ENCODE measurements at regions not wholly inside any gene's neighbourhood (a gene's known extent, or its start where the extent isn't known, plus 50 kb on each side); places are given as distances from the start of the nearest gene placed in this dataset.

DNA sequence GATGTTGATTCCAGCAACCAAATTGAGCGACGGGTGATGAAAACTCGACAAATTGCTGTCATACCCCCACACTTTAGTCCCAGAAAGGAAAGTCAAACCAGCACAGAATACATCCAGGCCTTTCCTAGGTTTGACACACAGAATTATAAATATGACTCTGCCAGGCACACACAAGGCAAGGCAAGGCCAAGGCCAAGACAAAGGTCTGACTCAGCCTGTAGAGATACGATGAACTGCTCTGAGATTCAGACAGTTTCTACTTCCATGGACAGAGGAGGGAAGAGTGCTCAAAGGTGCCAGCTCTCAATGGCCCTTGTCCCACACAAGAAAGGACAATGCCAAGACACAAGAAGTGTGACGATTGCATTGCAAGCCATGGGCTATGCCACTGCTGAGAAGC, 880.2 kb upstream of the TMEM132C start:
- in situ Hi-C loops (cut with HindIII; ENCODE audit: low pct_unique_long_range_greater_than_20kb, low sequenced_read_pairs): no loop called here
- DNase-seq (ENCODE audit: low read depth, low spot score): no peak

DNA sequence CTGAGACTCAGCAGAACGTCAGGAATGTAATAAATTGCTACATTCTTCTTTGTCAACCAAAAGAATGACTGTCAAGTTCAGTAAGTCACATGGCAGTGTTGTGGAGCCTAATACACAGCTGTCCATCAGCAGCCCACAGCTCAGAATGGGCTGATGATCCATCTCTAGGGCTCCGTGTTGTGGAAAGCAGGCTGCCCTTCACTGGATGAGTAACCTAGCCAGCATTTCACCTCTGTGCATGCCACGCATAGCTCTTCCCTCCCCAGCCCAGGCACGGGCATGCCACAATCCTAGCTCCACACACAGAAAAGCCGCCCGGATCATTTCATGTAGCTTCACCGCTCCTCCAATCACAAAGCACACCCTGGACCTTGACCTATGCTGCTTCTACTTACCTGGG, 878.0 kb upstream of the TMEM132C start:
- in situ Hi-C loops (cut with HindIII; ENCODE audit: low pct_unique_long_range_greater_than_20kb, low sequenced_read_pairs): no loop called here
- no peak for DNase-seq (ENCODE audit: low read depth, low spot score)

DNA sequence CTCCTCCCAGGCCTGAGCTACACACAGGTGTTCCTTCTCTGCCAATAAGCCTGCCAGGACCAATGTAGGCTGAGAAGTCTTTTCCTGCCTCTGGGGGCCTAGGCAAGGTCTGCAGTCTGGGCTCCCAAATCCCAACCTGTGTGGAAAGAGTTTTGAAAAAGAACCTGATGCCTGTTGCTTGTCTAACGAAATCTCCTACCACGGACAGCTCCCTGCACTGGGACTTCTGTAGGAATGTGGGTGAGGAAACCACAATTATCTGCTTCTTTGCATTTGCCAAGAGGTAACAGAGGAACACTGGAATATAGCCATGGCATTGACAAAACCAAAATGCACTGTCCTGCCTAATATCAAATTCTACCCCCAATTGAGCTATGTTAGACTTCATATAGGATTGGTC, 877.0 kb upstream of the TMEM132C start:
- in situ Hi-C loops (cut with HindIII; ENCODE audit: low pct_unique_long_range_greater_than_20kb, low sequenced_read_pairs): no loop called here
- no peak for DNase-seq (ENCODE audit: low read depth, low spot score)

DNA sequence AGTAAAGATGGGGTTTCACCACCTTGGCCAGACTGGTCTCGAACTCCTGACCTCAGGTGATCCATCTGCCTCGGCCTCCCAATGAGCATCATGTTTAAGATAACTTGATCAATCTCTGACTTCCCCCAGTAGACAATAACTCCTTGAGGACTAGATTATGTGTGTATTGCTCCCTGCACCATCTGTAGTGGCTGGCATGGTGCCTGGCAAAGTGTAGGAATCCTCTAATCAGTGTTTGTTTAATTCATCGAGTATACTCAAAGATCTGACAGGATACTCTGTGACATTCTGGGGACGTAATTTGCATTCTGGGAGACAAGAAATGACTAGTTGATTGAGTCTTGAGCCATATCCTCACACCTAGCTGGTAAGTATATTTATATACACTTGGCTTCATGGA, 873.5 kb upstream of the TMEM132C start:
- in situ Hi-C loops (cut with HindIII; ENCODE audit: low pct_unique_long_range_greater_than_20kb, low sequenced_read_pairs): no loop called here
- DNase-seq (ENCODE audit: low read depth, low spot score): no peak

DNA sequence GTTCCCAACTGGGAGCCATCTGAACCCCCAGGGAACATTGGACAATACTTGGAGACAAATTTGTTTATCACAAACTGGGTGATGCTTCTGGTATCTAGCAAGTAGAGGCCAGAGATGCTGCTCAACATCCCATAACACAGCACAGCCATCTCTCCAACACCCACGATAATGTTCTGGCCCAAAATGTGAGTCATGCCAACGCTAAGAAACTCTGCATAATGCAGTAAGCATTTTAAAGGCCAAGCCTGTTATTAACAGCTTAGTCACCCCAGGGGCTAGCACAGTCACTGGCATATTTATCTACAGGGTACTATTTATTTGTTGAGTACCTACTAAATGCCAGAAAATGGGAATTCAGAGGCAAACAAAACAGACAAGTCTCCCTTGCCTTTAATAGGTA, 873.1 kb upstream of the TMEM132C start:
- DNase-seq (ENCODE audit: low read depth, low spot score): no peak
- in situ Hi-C loops (cut with HindIII; ENCODE audit: low pct_unique_long_range_greater_than_20kb, low sequenced_read_pairs): no loop called here

DNA sequence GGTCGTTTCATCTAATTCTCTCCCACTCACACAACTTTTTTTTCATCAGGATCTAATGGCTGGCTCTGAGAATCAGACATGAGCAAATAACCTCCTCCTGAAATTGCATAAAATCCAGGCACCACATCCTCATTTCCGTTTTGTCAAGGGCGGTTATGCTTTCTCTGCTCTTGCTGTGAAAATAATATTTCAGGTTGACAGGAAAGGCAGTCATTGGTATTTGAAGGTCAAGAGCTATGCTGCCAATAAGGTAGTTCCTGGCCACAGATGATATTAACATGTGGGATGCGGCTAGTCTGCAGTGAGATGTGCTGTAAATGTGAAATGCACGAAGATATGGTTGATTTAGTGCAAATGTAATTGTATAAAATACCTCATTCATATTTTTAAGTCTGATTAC, 870.2 kb upstream of the TMEM132C start:
- DNase-seq (ENCODE audit: low read depth, low spot score): no peak
- in situ Hi-C loops (cut with HindIII; ENCODE audit: low pct_unique_long_range_greater_than_20kb, low sequenced_read_pairs): no loop called here

DNA sequence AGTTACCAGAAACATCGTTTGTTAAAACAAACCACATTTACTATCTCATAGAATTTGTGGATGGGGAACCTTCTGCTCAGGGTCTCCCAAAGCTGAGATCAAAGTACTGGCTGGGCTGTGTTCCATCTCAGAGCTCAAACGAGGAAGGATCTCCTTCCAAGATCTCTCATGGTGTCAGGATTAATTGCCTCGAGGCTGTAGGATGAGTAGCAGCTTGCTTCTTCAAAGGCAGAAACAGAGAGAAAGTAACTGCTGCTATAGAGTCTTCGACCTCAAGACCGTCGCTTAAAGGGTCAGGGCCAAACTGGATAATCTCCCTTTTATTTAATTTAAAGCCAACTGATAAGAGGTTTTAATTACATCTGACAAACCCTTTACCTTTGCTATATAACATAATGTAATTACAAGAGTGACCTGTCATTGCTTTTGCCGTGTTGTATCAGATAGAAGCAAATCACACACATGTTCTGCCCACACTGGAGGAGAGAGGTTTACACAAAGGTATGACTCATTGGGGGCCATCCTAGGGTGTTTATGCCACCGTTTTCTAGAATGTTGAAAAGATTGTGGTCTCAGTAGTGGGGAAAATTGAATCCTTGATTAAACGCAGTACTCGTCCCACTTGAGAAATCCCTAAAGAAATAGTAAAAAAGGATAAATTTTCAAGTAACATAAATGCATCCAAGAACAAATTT, 868.8 kb upstream of the TMEM132C start:
- DNase-seq (ENCODE audit: low read depth, low spot score): no peak
- in situ Hi-C loops (cut with HindIII; ENCODE audit: low pct_unique_long_range_greater_than_20kb, low sequenced_read_pairs): no loop called here

DNA sequence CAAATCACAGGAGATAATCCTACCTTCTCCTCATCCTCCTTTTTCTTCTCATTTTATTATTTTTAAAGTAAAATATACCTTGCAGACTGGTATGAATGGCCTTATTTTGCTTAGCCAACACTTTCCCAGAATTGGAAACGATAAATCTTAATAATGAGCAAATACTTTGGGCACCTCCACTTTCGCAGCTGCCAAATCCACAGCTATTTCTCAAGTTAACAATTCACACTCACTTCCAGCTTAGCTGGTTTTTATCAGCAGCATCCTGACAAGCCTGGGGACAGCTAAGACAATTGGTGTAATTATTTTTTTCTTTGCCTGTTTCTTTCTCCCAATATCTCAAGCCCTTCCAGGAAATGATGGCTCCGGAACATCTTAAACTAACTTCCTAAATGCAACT, 867.5 kb upstream of the TMEM132C start:
- DNase-seq (ENCODE audit: low read depth, low spot score): no peak
- in situ Hi-C loops (cut with HindIII; ENCODE audit: low pct_unique_long_range_greater_than_20kb, low sequenced_read_pairs): no loop called here

DNA sequence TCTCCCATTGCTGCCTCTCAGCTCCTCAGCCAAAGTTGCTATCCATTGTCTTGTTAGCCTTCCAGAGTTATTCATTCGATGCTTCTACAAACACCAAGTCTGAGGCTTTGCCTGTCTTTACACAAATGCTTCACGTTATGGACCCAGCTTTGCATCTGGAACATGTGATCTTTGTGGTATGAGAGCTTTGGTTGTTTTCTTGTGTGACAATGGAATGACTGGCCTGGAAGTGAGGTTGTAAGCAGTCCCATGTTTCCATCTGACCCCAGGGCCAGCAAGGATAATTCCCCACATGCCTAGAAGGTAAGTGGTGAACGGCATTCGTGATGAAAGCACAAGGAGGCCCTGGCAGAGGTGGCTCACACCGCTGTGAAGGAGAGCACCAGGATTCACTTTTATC, 866.7 kb upstream of the TMEM132C start:
- in situ Hi-C loops (cut with HindIII; ENCODE audit: low pct_unique_long_range_greater_than_20kb, low sequenced_read_pairs): no loop called here
- no peak for DNase-seq (ENCODE audit: low read depth, low spot score)

DNA sequence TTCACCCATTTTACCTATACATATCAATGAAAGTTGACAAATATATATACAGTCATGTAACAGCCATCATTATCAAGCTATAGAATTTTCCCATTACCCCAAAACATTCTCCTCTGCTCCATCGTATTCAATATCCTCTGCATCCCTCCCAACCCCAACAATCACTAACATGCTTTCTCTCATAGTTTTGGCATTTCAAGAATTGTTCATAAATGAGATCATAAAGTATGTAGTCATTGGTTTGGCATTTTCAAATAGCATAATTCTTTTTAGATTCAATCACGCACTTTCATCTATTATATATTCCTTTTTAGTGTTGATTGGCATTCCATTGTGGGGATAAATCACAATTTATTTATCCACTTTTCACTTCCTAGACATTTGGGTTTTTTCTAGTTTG, 866.0 kb upstream of the TMEM132C start:
- no peak for DNase-seq (ENCODE audit: low read depth, low spot score)
- in situ Hi-C loops (cut with HindIII; ENCODE audit: low pct_unique_long_range_greater_than_20kb, low sequenced_read_pairs): no loop called here

DNA sequence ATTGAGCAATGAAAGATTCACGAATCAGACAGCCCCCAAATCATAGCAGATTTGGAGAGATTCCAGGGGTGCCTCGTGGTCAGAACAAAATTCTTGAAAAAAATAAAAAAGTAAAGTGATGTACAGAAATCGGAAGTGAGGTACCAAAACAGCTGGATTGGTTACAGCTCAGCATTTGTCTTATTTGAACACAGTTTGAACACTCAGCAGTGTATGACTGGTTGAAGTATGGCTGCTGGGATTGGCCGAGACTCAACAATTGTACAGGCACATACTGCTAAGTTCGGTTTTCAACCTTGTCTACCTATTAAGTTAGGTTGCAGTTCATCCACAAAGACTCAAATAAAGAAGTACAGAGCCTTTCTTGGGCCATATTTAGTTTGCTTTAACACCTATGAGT, 865.4 kb upstream of the TMEM132C start:
- in situ Hi-C loops (cut with HindIII; ENCODE audit: low pct_unique_long_range_greater_than_20kb, low sequenced_read_pairs): no loop called here
- no peak for DNase-seq (ENCODE audit: low read depth, low spot score)

DNA sequence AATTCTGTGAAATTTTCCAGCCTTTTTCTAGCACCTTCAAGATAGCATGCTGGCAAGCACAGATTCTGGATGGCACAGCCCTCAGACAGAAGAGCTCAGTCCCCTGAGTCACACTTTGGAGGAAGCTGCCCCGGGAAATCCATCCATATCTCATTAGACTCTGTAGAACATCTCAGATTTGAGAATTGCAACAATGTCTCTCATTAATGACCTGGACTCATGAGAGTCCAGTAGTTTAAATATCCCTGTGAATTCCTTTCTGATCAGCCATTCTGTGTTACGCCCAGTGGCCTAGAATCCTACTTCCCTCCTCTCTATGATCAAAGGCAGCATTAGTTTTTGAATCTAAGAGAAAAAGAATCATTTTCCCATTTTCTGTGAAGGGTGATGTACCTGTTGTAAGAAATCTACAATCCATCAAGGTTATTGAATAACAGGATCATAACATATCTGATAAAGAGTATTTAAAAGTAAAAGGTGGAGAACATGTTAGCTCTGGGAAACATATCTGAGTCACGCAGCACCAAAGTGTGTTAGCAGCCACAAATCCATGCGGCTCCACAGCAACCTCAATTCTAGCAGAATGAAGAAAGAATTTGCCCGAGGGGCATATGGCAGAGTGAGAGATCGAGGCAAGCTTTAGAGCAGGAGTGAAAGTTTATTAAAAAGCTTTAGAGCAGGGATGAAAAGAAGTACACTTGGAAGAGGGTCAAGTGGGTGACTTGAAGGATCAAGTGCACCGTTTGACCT, 855.6 kb upstream of the TMEM132C start:
- in situ Hi-C loops (cut with HindIII; ENCODE audit: low pct_unique_long_range_greater_than_20kb, low sequenced_read_pairs): no loop called here
- no peak for DNase-seq (ENCODE audit: low read depth, low spot score)

DNA sequence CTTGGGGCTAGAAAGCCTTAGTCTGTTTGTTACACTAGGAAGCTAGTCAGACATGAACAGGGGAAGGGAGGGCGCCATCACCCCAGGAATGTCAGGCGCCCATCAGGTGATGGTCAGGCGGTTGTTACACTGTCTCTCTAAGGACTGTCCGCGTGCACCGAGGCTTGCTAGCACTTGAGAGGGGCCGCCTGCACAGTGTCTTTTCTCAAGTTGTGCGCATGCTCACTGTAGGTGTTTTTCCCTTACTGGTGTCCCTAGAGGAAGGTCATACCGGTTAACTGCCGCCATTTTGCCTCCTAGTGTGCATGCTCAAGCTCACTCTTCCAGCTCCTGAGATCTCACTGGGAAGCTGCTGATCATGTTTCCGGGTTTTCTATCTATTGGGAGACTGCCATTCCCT, 855.0 kb upstream of the TMEM132C start:
- DNase-seq (ENCODE audit: low read depth, low spot score): peak; percentile 64
- in situ Hi-C loops (cut with HindIII; ENCODE audit: low pct_unique_long_range_greater_than_20kb, low sequenced_read_pairs): no loop called here

DNA sequence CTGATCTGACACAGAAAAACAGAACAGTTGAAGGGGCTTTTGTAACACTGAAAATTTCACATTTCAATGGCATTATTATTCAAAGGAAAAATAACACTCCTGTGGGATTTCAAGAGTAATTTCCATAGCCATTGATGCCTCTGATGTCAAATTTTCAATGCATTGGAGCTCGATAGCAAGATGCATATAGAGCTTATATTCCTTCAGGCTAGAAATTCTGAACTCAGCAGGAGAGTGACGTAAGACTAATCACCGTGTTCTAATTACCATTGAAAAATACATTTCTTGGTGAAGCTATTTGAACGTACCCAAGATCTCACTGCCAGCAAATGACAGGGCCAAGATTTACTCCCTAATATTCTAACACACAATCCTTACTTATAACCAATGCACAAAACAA, 854.1 kb upstream of the TMEM132C start:
- in situ Hi-C loops (cut with HindIII; ENCODE audit: low pct_unique_long_range_greater_than_20kb, low sequenced_read_pairs): no loop called here
- DNase-seq (ENCODE audit: low read depth, low spot score): no peak

DNA sequence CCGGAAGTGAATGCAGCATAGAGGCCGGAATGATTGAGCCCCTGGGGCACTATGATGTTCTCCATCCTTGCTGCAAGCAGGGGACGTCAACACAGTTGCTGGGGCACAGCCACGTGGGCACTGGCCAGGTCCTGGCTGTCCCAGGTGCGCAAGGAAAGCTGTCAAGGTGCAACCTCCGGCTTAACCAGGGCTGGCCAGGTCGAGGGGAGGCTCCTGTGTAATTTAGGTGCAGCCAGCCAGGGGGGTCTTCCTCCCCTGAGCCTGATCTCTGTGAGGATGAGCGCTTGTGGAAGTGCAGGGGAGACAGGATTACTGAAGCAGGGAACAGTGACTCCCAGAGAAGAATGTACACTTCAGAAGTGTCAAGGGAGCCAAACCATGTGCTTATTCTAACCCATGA, 852.8 kb upstream of the TMEM132C start:
- DNase-seq (ENCODE audit: low read depth, low spot score): no peak
- in situ Hi-C loops (cut with HindIII; ENCODE audit: low pct_unique_long_range_greater_than_20kb, low sequenced_read_pairs): no loop called here

DNA sequence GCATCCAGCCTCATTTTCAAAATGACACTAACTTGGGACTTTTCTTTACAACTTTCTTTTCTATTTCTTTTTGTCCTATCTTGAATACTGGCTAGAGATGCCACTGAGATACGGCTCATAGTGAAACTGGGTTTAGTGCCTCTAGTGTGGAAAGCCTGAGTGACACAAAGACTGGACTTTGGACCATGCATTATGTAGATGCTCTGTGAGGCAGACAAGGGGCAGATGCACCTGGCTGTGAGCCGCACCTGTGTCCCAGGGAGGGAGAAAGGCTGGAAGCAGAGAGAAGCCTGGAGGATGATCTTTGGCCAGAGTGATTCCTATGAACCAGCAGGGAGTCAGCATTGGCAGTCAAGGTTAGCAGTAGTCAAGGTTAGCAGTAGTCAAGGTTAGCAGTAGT, 852.3 kb upstream of the TMEM132C start:
- in situ Hi-C loops (cut with HindIII; ENCODE audit: low pct_unique_long_range_greater_than_20kb, low sequenced_read_pairs): no loop called here
- DNase-seq (ENCODE audit: low read depth, low spot score): no peak

DNA sequence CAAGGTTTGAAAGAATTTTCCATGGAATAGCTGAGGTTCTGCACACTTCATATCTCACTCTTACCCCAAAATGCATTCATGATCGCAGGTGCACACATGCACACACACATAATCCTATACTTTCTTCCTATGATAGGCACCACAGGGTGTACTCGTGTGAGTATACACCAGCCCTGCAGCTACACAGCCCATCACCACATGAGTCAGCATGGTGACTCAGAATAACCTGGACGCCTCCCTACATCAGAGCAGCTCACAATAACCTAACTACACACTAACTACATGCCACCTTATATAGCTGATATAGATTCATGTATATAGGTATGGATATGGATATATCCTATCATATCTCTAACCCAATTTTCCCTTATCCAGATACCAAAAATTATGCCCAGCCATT, 850.2 kb upstream of the TMEM132C start:
- no peak for DNase-seq (ENCODE audit: low read depth, low spot score)
- in situ Hi-C loops (cut with HindIII; ENCODE audit: low pct_unique_long_range_greater_than_20kb, low sequenced_read_pairs): no loop called here

DNA sequence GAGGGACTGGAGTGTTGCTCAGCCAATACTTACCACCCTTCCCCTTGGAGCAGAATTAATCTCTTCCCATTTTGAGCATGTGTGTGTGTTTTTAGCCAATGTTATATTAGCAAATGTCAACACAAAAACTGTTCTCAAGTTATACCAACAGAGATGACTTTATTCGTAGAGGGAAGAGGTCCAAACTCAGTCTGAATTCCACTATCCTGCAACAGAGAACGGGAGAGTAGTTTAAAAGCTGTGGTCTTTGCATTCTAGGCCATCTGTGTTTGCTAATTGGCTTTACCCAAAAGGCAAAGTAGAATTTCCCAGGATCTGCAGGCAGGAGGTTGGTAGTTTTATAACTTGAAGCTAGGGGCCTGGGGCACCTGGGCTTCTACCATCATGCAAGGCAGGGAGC, 847.9 kb upstream of the TMEM132C start:
- in situ Hi-C loops (cut with HindIII; ENCODE audit: low pct_unique_long_range_greater_than_20kb, low sequenced_read_pairs): no loop called here
- no peak for DNase-seq (ENCODE audit: low read depth, low spot score)

DNA sequence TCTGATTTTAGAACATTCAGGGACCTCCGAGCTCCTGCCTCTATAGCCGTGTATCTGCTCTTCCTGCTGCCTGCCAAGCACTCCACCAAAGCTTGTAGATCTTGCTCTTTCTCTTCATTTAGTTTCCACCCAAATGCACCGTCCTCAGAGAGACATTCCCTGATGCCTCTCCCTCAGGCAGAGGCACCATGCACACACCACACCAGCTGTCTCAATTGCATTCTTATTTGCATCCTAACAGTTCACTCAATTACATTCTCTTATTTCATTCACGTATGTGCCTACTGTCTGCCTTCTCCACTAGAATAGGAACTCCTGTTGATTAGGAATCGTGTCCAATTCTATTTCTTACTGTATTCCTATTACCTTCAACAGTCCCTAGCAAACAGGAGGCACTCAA, 845.4 kb upstream of the TMEM132C start:
- DNase-seq (ENCODE audit: low read depth, low spot score): no peak
- in situ Hi-C loops (cut with HindIII; ENCODE audit: low pct_unique_long_range_greater_than_20kb, low sequenced_read_pairs): no loop called here

Measured in SK-MEL-5 (cell line).